GM13976 (cell line): ENCODE measurements at regions not wholly inside any gene's neighbourhood (a gene's known extent, or its start where the extent isn't known, plus 50 kb on each side); places are given as distances from the start of the nearest gene placed in this dataset.

Source experiments
- DNase-seq: peaks from one replicate; pipeline ENCODE4 v3.0.0; 2012; ENCODE audit warnings: low spot score
- in situ Hi-C: fragments of 300-500 bp; cut with MboI; formaldehyde crosslinking; loops from one replicate; pipeline ENCODE4 v1.12.0; 2022; ENCODE audit warnings: low sequenced_read_pairs, mixed read lengths, inconsistent platforms; ENCODE audit not compliant: unreplicated experiment
- TF ChIP-seq, protein P1 (sequence below): IDR thresholded peaks from 2 replicates; pipeline ENCODE4 v1.5.1; 2012; ENCODE audit warnings: borderline replicate concordance, mild to moderate bottlenecking; ENCODE audit not compliant: insufficient read depth; ENCODE audit errors: extremely low read depth, missing control alignments, control extremely low read depth

DNA sequence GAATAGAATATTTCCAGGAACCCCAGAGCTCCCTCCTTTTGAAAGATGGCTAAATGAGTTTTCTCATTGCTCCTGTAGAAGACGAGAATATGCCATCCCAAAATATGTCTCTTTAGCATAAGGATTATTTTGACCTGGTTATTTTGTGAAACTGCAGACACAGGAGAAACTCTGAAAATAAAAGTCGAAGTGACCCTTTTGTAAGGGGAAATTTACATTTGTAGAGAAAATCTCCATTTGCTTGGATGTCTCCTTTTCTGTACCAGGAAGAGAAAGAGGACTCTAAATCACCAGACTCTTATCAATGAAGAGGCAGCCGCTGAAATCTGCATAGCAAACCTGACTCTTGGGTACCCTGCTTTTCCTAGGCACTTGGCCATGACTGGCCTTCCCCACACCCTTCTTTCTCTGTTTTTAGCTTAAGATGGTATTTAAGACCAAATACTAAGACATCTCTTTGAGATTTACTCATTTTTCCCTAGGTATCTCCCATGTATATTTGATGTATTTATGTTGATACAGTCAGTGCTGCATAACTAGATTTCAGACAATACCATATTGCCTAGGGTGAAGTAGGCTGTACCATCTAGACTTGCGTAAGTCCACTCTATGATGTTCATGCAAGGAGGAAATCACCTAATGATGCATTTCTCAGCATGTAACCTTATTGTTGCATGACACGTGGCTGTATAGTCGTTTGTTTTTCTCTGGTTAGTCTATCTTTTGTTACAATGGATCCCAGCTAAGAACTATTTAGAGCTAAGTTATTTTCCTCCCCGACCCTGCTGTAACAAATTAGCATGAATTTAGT is 98.2 kb upstream of the UBE3A start:
- TF ChIP-seq, protein P1, sequence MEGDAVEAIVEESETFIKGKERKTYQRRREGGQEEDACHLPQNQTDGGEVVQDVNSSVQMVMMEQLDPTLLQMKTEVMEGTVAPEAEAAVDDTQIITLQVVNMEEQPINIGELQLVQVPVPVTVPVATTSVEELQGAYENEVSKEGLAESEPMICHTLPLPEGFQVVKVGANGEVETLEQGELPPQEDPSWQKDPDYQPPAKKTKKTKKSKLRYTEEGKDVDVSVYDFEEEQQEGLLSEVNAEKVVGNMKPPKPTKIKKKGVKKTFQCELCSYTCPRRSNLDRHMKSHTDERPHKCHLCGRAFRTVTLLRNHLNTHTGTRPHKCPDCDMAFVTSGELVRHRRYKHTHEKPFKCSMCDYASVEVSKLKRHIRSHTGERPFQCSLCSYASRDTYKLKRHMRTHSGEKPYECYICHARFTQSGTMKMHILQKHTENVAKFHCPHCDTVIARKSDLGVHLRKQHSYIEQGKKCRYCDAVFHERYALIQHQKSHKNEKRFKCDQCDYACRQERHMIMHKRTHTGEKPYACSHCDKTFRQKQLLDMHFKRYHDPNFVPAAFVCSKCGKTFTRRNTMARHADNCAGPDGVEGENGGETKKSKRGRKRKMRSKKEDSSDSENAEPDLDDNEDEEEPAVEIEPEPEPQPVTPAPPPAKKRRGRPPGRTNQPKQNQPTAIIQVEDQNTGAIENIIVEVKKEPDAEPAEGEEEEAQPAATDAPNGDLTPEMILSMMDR, result no peak
- DNase-seq, result no peak
- in situ Hi-C loops, result no loop called here

DNA sequence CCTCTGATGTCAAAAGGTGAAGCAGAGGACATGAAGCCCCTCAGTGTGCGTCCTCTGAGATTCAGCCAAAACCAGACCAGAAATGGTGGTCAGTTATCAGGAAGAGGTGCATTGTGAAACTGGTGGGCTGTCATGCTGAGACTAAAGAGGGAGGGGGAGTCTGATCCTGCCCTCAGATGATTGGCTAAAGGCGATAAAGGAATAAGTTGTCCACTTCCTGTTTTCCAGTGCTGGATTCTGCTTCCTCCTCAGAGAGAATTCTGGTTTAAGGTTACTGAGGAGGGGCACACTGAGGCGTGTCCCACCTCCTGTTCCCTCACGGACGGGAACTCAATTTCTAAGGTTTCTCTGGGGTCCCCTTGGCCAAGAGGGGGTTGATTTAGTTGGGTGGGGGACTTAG is 97.0 kb upstream of the UBE3A start:
- in situ Hi-C loops, result no loop called here
- no peak for DNase-seq
- TF ChIP-seq, protein P1, result no peak

DNA sequence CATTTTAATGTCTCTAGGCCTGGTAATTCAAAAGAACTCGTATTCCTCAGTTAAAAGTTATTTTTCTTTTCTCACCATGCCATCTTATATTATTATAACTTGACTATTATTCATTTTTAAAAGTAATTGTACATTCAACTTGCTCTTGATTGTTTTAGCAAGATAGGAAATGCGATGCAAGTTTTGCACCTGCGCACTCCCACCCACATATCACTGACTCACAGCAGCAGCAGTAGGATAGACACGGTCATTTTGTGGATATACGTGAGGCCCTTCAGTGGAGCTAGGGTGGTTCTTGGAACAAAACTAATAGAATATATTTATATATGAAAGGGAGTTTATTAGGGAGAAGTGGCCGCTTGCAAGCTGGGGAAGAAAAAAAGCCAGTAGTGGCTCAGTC is 95.5 kb upstream of the UBE3A start:
- DNase-seq, result no peak
- TF ChIP-seq, protein P1, result no peak
- in situ Hi-C loops, result no loop called here

DNA sequence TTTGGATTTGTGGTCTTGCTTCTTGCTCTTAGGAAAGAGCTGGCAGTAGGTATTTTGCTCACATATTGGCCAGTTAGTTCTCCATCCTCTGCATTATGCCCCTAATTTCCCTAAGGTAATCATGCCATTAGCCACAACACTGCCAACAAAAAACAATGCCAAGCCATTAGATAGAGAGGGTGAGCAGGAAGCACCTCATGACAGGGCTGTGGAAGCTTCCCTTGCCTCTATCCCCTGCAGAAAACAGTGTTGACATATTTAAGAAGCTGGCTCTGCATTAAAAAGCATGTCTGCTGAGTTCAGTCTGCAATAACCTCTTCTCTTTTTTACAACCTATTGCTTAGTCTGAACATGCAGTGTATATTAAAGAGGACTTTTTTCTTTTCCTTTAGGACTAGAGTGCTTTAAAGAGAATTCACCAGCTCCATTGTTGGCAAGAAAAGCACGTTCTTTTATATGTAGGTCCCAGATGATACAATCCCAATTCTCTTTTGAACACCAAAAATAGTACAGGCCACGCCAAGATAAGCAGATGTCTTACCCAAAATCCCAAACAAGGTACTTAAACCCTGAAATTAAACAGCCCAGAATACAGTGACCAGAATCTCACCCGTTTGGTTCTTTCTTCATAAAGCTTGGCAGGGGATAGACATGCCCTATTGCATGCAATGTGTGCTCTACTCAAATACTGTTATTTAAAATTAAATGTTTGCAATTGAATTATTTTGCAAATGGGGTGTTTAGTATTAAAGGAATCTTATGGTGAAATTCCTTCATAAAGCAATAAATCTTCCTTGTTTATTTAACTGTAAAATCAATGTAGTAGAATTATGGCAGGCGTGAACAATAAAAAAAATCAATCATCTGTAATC is 93.7 kb upstream of the UBE3A start:
- no peak for DNase-seq
- in situ Hi-C loops, result no loop called here
- TF ChIP-seq, protein P1, result no peak

DNA sequence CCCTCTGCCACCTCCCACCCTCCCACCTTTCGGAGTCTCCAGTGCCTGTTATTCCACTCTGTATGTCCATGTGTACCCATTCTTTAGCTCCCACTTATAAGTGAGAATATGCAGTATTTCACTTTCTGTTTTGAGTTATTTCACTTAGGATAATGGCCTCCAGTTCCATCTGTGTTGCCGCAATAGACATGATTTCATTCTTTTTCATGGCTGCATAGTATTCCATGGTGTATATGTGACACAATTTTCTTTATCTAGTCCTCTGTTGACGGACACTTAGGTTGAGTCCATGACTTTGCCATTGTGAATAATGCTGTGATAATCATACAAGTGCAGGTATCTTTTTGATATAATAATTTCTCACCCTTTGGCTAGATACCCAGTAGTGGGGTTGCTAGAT is 91.0 kb upstream of the UBE3A start:
- in situ Hi-C loops, result no loop called here
- TF ChIP-seq, protein P1, result no peak
- DNase-seq, result no peak

DNA sequence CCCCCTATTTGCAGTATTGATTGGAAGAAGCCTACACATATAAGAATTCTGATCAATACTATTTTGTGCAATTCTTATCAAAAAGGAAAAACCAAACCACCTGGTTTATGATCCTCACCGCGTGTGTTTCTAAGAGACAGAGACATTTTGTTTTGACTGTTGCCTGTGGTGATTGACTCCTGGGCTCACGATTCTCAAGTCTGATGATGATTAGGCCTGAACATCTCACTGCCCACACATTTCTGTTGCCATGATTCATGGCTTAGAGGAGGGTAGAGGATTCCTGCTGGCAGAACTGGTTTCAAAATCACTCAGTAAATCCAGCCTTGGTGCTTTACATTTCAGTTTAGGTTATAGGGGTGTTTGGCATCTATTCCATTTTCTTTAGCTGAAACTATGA is 88.3 kb upstream of the UBE3A start:
- in situ Hi-C loops, result no loop called here
- no peak for DNase-seq

More for the DNA sequence above, 88.3 kb upstream of the UBE3A start:
- TF ChIP-seq, protein P1, result no peak
